Gastrocnemius medialis (tissue), 4 donors: ENCODE measurements at regions not wholly inside any gene's neighbourhood (a gene's known extent, or its start where the extent isn't known, plus 50 kb on each side); places are given as distances from the start of the nearest gene placed in this dataset.

Experiments
- ATAC-seq, 2 donors: fragments of 150-250 bp; one replicate each; pipeline ENCODE4 v1.9.1; 2016
- DNase-seq, 2 donors: peaks; one replicate each; pipeline ENCODE4 v3.0.0-alpha.2; 2019
- H3K27ac ChIP-seq, 4 donors: fragments of 200-600 bp; sonication (generic); 1 replicate in 1 of 4; 2 replicates in 3 of 4; pipeline ENCODE4 v1.5.1; 2016 to 2018; ENCODE audit warnings: mild to moderate bottlenecking in 2 of 4, moderate library complexity in 1 of 4
- H3K27me3 ChIP-seq, 3 donors: fragments of 200-600 bp; sonication (generic) in 2 of 3; 1 replicate in 1 of 3; 2 replicates in 2 of 3; pipeline versions ENCODE4 v1.5.1 to v1.6.0; 2016 to 2019; ENCODE audit warnings: mild to moderate bottlenecking in 1 of 3, moderate library complexity in 1 of 3
- H3K36me3 ChIP-seq, 2 donors: fragments of 200-600 bp; sonication (generic) in 1 of 2; one replicate each; pipeline ENCODE4 v1.5.1; 2017 to 2018
- H3K4me1 ChIP-seq, 2 donors: fragments of 200-600 bp; sonication (generic) in 1 of 2; one replicate each; pipeline ENCODE4 v1.5.1; 2016 to 2017; ENCODE audit warnings: mild to moderate bottlenecking in 2 of 2
- H3K4me3 ChIP-seq, 4 donors: fragments of 200-600 bp; sonication (generic) in 3 of 4; 1 replicate in 1 of 4; 2 replicates in 3 of 4; pipeline ENCODE4 v1.5.1; 2016 to 2019; ENCODE audit warnings: mild to moderate bottlenecking in 2 of 4
- H3K9me3 ChIP-seq, 3 donors: fragments of 200-600 bp; sonication (generic) in 2 of 3; 1 replicate in 1 of 3; 2 replicates in 2 of 3; pipeline ENCODE4 v1.5.1; 2016 to 2019
- CTCF ChIP-seq, 5 experiments: fragments of 450-650 bp in 3 of 5; fragments of 200-600 bp in 2 of 5; sonication (generic) in 2 of 5; IDR thresholded peaks in 4 of 5; conservative IDR thresholded peaks in 1 of 5; 1 replicate in 4 of 5; 2 replicates in 1 of 5; pipeline ENCODE4 v1.5.1; 2016 to 2019; ENCODE audit warnings: antibody characterized with exemption in 5 of 5, mild to moderate bottlenecking in 3 of 5, moderate library complexity in 3 of 5
- POLR2A ChIP-seq, 2 donors: fragments of 450-650 bp; IDR thresholded peaks; one replicate each; pipeline ENCODE4 v1.6.1; 2017; ENCODE audit warnings: antibody characterized with exemption in 2 of 2, mild to moderate bottlenecking in 2 of 2, moderate library complexity in 2 of 2
- in situ Hi-C, 4 donors: fragments of 200-750 bp; cut with MboI; loops; one replicate each; pipeline versions ENCODE4 v1.15.0 to v1.8.0; 2017; ENCODE audit warnings: low sequenced_read_pairs in 4 of 4
- intact Hi-C: fragments of 100-400 bp; cut with DNase I; formaldehyde crosslinking; loops from one replicate; pipeline ENCODE4 v1.15.1; 2023; ENCODE audit warnings: low total_unique reads

- no peak for ATAC-seq
- no peaks in the 10 kb centered on the region for H3K36me3 ChIP-seq
- no peaks in the 10 kb centered on the region for H3K4me1 ChIP-seq
- DNase-seq, result no peak
- no peak overlapping the region for H3K27ac ChIP-seq
- H3K27me3 ChIP-seq, result peaks cover 0 to 2% (median 0%) of the 10 kb centered on the region in 3 donors
- in situ Hi-C loops, result no loop called here
- TF ChIP-seq POLR2A (IDR thresholded peaks at IDR 0.05) (no peak), CTCF (IDR thresholded peaks at IDR 0.05 in 4 of 5, conservative IDR thresholded peaks at IDR 0.05 in 1 of 5) (no peak)
- intact Hi-C loops, result no loop called here
- H3K4me3 ChIP-seq, result no peak overlapping the region
- no peaks in the 10 kb centered on the region for H3K9me3 ChIP-seq
These were observed 129.0 kb upstream of the SLC7A14 start for GRCh38 chr3:170714562-170715535.

GRCh38 chr3:170714122-170714521 lies 128.2 kb upstream of the SLC7A14 start:
- in situ Hi-C loops, result no loop called here

GRCh38 chr3:170713653-170714052 lies 127.8 kb upstream of the SLC7A14 start:
- DNase-seq, result no peak
- Histone ChIP-seq H3K4me1 (no peaks in the 10 kb centered on the region), H3K36me3 (no peaks in the 10 kb centered on the region), H3K9me3 (no peaks in the 10 kb centered on the region), H3K27me3 (no peaks in the 10 kb centered on the region), H3K27ac (no peak overlapping the region), H3K4me3 (no peak overlapping the region)
- intact Hi-C loops (no loop called here), in situ Hi-C loops (no loop called here)
- TF ChIP-seq POLR2A (IDR thresholded peaks at IDR 0.05) (no peak), CTCF (IDR thresholded peaks at IDR 0.05 in 4 of 5, conservative IDR thresholded peaks at IDR 0.05 in 1 of 5) (no peak)
- no peak for ATAC-seq

More at GRCh38 chr3:170714122-170714521, 128.2 kb upstream of the SLC7A14 start:
- no peak overlapping the region for H3K27ac ChIP-seq
- peaks cover 0 to 2% (median 0%) of the 10 kb centered on the region in 3 donors for H3K27me3 ChIP-seq
- DNase-seq (no peak), ATAC-seq (no peak)
- H3K4me3 ChIP-seq, result no peak overlapping the region
- no peaks in the 10 kb centered on the region for H3K9me3 ChIP-seq
- no peaks in the 10 kb centered on the region for H3K4me1 ChIP-seq
- H3K36me3 ChIP-seq, result no peaks in the 10 kb centered on the region
- intact Hi-C loops, result no loop called here
- TF ChIP-seq CTCF (IDR thresholded peaks at IDR 0.05 in 4 of 5, conservative IDR thresholded peaks at IDR 0.05 in 1 of 5) (no peak), POLR2A (IDR thresholded peaks at IDR 0.05) (no peak)

- intact Hi-C loops, result no loop called here
- no peaks in the 10 kb centered on the region for H3K36me3 ChIP-seq
- no peak overlapping the region for H3K4me3 ChIP-seq
- H3K9me3 ChIP-seq, result no peaks in the 10 kb centered on the region
- no peaks in the 10 kb centered on the region for H3K27me3 ChIP-seq
- H3K4me1 ChIP-seq, result no peaks in the 10 kb centered on the region
- no peak overlapping the region for H3K27ac ChIP-seq
- TF ChIP-seq CTCF (IDR thresholded peaks at IDR 0.05 in 4 of 5, conservative IDR thresholded peaks at IDR 0.05 in 1 of 5) (no peak), POLR2A (IDR thresholded peaks at IDR 0.05) (no peak)
- ATAC-seq (no peak), DNase-seq (no peak)
- in situ Hi-C loops, result no loop called here
These were observed 126.9 kb upstream of the SLC7A14 start for GRCh38 chr3:170712798-170713197.
